GM08714 (cell line): ENCODE measurements at regions not wholly inside any gene's neighbourhood (a gene's known extent, or its start where the extent isn't known, plus 50 kb on each side); places are given as distances from the start of the nearest gene placed in this dataset.

Experiments
- H3K4me3 ChIP-seq: fragments of 200-500 bp; sonication (Bioruptor generic); 2 replicates; pipeline ENCODE4 v1.5.1; 2014; ENCODE audit warnings: mild to moderate bottlenecking, low read length, inconsistent platforms
- ZNF274 ChIP-seq: IDR thresholded peaks from 2 replicates; pipeline ENCODE4 v1.6.1; 2012; ENCODE audit warnings: mild to moderate bottlenecking, low read depth, low read length

- TF ChIP-seq ZNF274 = no peak
- H3K4me3 ChIP-seq = no peak overlapping the region
These were observed 144.9 kb downstream of the TOMM20 start for GRCh38 chr1:234983564-234984238.

GRCh38 chr1:234981758-234982157 lies 146.9 kb downstream of the TOMM20 start:
- no peak for TF ChIP-seq ZNF274
- no peak overlapping the region for H3K4me3 ChIP-seq

- no peak for TF ChIP-seq ZNF274
- H3K4me3 ChIP-seq = peak overlapping the region; percentile 1; the same call in 1 of the 2 replicates
These were observed 147.8 kb downstream of the TOMM20 start for GRCh38 chr1:234980645-234981396.

GRCh38 chr1:234980291-234980644 lies 148.4 kb downstream of the TOMM20 start:
- H3K4me3 ChIP-seq = peak overlapping the region; percentile 1; the same call in 1 of the 2 replicates
- TF ChIP-seq ZNF274 = no peak

GRCh38 chr1:234979296-234980279 lies 149.0 kb downstream of the TOMM20 start:
- peak overlapping the region; percentile 13; the same call in 1 of the 2 replicates for H3K4me3 ChIP-seq
- no peak for TF ChIP-seq ZNF274

GRCh38 chr1:234978397-234979295 lies 150.0 kb downstream of the TOMM20 start:
- TF ChIP-seq ZNF274 = no peak
- peak overlapping the region; percentile 13; the same call in 1 of the 2 replicates for H3K4me3 ChIP-seq

GRCh38 chr1:234977875-234978396 lies 150.7 kb downstream of the TOMM20 start:
- no peak for TF ChIP-seq ZNF274
- H3K4me3 ChIP-seq = no peak overlapping the region

GRCh38 chr1:234976861-234977680 lies 151.6 kb downstream of the TOMM20 start:
- no peak for TF ChIP-seq ZNF274
- H3K4me3 ChIP-seq = no peak overlapping the region

GRCh38 chr1:234975941-234976860 lies 152.4 kb downstream of the TOMM20 start:
- TF ChIP-seq ZNF274 = no peak
- no peak overlapping the region for H3K4me3 ChIP-seq

- no peak for TF ChIP-seq ZNF274
- no peak overlapping the region for H3K4me3 ChIP-seq
These were observed 153.3 kb downstream of the TOMM20 start for GRCh38 chr1:234975122-234975940.
